DOHH2 (cell line): ENCODE measurements at regions not wholly inside any gene's neighbourhood (a gene's known extent, or its start where the extent isn't known, plus 50 kb on each side); places are given as distances from the start of the nearest gene placed in this dataset.

Experiments used
- H3F3A ChIP-seq: fragments of 200-600 bp; sonication (generic), shearing (Covaris generic); 2 replicates; pipeline ENCODE4 v1.6.0; 2016; ENCODE audit warnings: antibody characterized with exemption, mild to moderate bottlenecking; ENCODE audit not compliant: control insufficient read depth, insufficient read depth
- H3K27ac ChIP-seq: fragments of 200-600 bp; sonication (generic); 2 replicates; pipeline ENCODE4 v1.5.1; 2014; ENCODE audit warnings: low read depth, mild to moderate bottlenecking, low read length, moderate library complexity
- H3K27me3 ChIP-seq: fragments of 200-600 bp; sonication (generic); 2 replicates; pipeline ENCODE4 v1.6.1; 2014; ENCODE audit warnings: mild to moderate bottlenecking, low read length, mixed read lengths; ENCODE audit not compliant: control insufficient read depth
- H3K36me3 ChIP-seq: fragments of 200-600 bp; sonication (generic); 2 replicates; pipeline ENCODE4 v1.6.1; 2014; ENCODE audit warnings: mild to moderate bottlenecking, low read length, moderate library complexity, mixed read lengths; ENCODE audit not compliant: control insufficient read depth
- H3K4me1 ChIP-seq: fragments of 200-600 bp; sonication (generic); 2 replicates; pipeline ENCODE4 v1.6.1; 2014; ENCODE audit warnings: mild to moderate bottlenecking, low read length, mixed read lengths; ENCODE audit not compliant: control insufficient read depth
- H3K4me2 ChIP-seq: fragments of 200-600 bp; sonication (generic); 2 replicates; pipeline ENCODE4 v1.6.0; 2014; ENCODE audit warnings: mild to moderate bottlenecking, low read length, moderate library complexity
- H3K4me3 ChIP-seq: fragments of 200-600 bp; sonication (generic); 2 replicates; pipeline ENCODE4 v1.5.1; 2014; ENCODE audit warnings: mild to moderate bottlenecking, low read length, mixed read lengths
- H3K79me2 ChIP-seq: fragments of 200-600 bp; sonication (generic); 2 replicates; pipeline ENCODE4 v1.6.1; 2014; ENCODE audit warnings: mild to moderate bottlenecking, low read length, mixed read lengths; ENCODE audit not compliant: control insufficient read depth
- H3K9me2 ChIP-seq: fragments of 200-600 bp; sonication (generic); replicated peaks from 2 replicates; pipeline ENCODE4 v1.6.1; 2014; ENCODE audit warnings: mild to moderate bottlenecking, low read length, mixed read lengths; ENCODE audit not compliant: control insufficient read depth
- H3K9me3 ChIP-seq: fragments of 200-600 bp; sonication (generic); 2 replicates; pipeline ENCODE4 v1.6.1; 2014; ENCODE audit warnings: antibody characterized with exemption, low read length, mixed read lengths; ENCODE audit not compliant: control insufficient read depth, insufficient read depth
- H4K20me1 ChIP-seq: fragments of 200-600 bp; sonication (generic); 2 replicates; pipeline ENCODE4 v1.6.0; 2014; ENCODE audit warnings: low read depth, mild to moderate bottlenecking, antibody characterized with exemption, low read length, moderate library complexity; ENCODE audit not compliant: control insufficient read depth, insufficient read depth
- EZH2phosphoT487 ChIP-seq: fragments of 200-600 bp; sonication (generic); IDR thresholded peaks from 2 replicates; pipeline ENCODE4 v1.6.1; 2017; ENCODE audit warnings: borderline replicate concordance, mild to moderate bottlenecking, antibody characterized with exemption, low read length, moderate library complexity, mixed read lengths
- TF ChIP-seq, protein P1 (sequence below): fragments of 200-600 bp; sonication (generic); IDR thresholded peaks from one replicate; pipeline ENCODE4 v1.5.1; 2014; ENCODE audit warnings: antibody characterized with exemption, mild to moderate bottlenecking, low read depth, low read length; ENCODE audit not compliant: poor library complexity, severe bottlenecking

DNA sequence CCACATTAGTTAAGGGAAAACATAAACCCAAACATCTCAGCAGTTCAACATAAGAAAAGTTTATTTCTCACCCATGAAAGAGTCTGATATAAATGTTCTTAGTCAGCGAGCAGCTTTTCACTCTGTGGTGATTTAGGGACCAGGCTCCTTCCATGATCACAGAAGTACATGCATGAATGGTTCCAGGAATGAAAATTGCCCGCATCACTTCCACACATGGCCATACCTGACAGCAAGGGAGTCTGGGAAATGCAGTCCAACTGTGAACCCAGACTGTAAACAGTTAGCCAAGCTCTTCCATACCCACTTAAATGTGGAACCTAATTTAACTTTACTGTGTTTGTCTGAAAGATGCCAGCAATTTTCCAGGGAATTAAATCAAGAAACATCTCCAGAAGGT lies 353.9 kb downstream of the HACE1 start:
- Histone ChIP-seq H3F3A (no peaks in the 10 kb centered on the region), H3K4me3 (no peak overlapping the region)

DNA sequence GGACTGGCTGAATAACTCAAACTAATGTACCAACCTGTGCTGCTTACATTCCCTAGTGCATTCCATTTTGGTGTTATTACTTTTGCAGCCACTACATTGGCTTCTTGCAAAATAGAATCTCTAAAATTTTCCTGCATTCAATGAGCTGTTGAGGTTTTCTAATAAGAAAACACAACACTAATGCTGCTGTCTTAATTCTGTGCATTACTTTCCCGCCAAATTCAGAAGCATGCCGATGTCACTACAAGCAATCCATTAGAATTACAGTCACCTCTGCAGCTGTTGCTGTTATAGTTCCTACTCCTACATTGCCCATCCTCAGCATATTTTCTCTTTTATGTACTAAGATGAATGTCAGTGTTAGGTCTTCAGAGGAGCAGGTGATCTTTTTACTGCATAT lies 359.5 kb downstream of the HACE1 start:
- Histone ChIP-seq H3K9me3 (no peaks in the 10 kb centered on the region), H3F3A (no peaks in the 10 kb centered on the region), H3K4me3 (no peak overlapping the region), H3K36me3 (no peaks in the 10 kb centered on the region), H3K27ac (no peak overlapping the region), H3K9me2 (no peaks in the 10 kb centered on the region), H3K4me1 (peaks cover 3% of the 10 kb centered on the region; the same call in 1 of the 2 replicates), H3K79me2 (no peaks in the 10 kb centered on the region), H3K27me3 (no peaks in the 10 kb centered on the region), H4K20me1 (no peaks in the 10 kb centered on the region), H3K4me2 (no peak overlapping the region)
- TF ChIP-seq EZH2phosphoT487 = no peak
- TF ChIP-seq, protein P1, sequence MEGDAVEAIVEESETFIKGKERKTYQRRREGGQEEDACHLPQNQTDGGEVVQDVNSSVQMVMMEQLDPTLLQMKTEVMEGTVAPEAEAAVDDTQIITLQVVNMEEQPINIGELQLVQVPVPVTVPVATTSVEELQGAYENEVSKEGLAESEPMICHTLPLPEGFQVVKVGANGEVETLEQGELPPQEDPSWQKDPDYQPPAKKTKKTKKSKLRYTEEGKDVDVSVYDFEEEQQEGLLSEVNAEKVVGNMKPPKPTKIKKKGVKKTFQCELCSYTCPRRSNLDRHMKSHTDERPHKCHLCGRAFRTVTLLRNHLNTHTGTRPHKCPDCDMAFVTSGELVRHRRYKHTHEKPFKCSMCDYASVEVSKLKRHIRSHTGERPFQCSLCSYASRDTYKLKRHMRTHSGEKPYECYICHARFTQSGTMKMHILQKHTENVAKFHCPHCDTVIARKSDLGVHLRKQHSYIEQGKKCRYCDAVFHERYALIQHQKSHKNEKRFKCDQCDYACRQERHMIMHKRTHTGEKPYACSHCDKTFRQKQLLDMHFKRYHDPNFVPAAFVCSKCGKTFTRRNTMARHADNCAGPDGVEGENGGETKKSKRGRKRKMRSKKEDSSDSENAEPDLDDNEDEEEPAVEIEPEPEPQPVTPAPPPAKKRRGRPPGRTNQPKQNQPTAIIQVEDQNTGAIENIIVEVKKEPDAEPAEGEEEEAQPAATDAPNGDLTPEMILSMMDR = no peak

More for the DNA sequence above, 353.9 kb downstream of the HACE1 start:
- no peaks in the 10 kb centered on the region for H3K79me2 ChIP-seq
- H3K27me3 ChIP-seq = no peaks in the 10 kb centered on the region
- no peaks in the 10 kb centered on the region for H4K20me1 ChIP-seq
- H3K36me3 ChIP-seq = no peaks in the 10 kb centered on the region
- no peaks in the 10 kb centered on the region for H3K9me2 ChIP-seq
- no peak overlapping the region for H3K4me2 ChIP-seq
- H3K4me1 ChIP-seq = peaks cover 4% of the 10 kb centered on the region; the same call in 1 of the 2 replicates
- TF ChIP-seq, protein P1 = no peak
- no peak for TF ChIP-seq EZH2phosphoT487
- no peak overlapping the region for H3K27ac ChIP-seq
- no peaks in the 10 kb centered on the region for H3K9me3 ChIP-seq

DNA sequence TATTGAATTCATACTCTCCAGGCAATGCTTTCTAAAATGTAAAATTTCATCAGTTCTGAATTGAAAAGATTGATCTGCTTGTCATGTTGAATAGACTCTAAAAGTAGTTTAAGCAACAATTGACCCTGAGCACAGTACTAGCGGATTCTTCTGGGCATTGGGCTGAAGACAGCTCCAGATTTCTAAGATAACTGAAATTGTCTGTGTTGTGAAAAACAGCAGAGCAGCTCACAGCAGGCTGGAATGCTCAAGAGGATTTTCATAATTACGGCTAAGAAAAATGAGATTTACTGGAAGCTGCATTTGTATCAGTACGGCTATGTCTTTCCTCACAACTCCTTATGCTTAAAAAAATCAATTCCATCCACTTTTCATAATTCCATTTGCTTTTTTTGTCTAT lies 373.7 kb downstream of the HACE1 start:
- no peak overlapping the region for H3K4me3 ChIP-seq
- no peaks in the 10 kb centered on the region for H3K4me1 ChIP-seq
- H3F3A ChIP-seq = no peaks in the 10 kb centered on the region
- H3K27me3 ChIP-seq = 0 out of 2 replicates have a peak, but pooled peaks cover 5% of the 10 kb centered on the region
- H4K20me1 ChIP-seq = no peaks in the 10 kb centered on the region
- TF ChIP-seq, protein P1 = no peak
- TF ChIP-seq EZH2phosphoT487 = no peak
- no peaks in the 10 kb centered on the region for H3K9me3 ChIP-seq
- H3K9me2 ChIP-seq = no peaks in the 10 kb centered on the region
- H3K4me2 ChIP-seq = no peak overlapping the region
- H3K27ac ChIP-seq = no peak overlapping the region
- no peaks in the 10 kb centered on the region for H3K79me2 ChIP-seq
- H3K36me3 ChIP-seq = no peaks in the 10 kb centered on the region

DNA sequence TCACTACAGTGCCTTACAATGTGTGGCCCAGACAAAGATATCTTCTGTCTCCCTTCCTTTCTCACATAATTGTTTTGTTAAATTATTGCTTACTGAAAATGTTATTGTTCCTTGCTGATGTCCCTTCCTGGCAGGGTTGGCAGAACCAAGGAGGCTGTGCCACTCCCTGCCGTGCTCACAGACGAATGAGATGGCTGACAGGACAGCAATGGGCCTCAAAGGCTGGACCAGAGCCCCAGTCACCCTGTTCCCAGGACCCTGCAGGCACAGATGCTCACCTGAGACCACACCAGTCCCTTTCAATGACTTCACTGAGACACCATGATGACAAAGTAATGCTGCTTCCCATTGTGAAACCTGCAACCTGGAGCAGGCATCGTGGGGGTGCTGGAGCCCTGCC lies 375.1 kb downstream of the HACE1 start:
- Histone ChIP-seq H3K27ac (no peak overlapping the region), H3K4me1 (no peaks in the 10 kb centered on the region), H3K79me2 (no peaks in the 10 kb centered on the region), H4K20me1 (no peaks in the 10 kb centered on the region), H3K9me3 (no peaks in the 10 kb centered on the region), H3K36me3 (no peaks in the 10 kb centered on the region), H3K27me3 (0 out of 2 replicates have a peak, but pooled peaks cover 7% of the 10 kb centered on the region), H3K4me3 (no peak overlapping the region), H3F3A (no peaks in the 10 kb centered on the region), H3K4me2 (no peak overlapping the region), H3K9me2 (no peaks in the 10 kb centered on the region)
- TF ChIP-seq, protein P1 = no peak
- no peak for TF ChIP-seq EZH2phosphoT487
